SKM-1 treated with dmso at 0.1 percent for 144 hours (cell line): ENCODE measurements at regions not wholly inside any gene's neighbourhood (a gene's known extent, or its start where the extent isn't known, plus 50 kb on each side); places are given as distances from the start of the nearest gene placed in this dataset.
A peak's percentile ranks its signal among the peaks of the same experiment; 100 is the strongest.

Source experiments
- DNase-seq: peaks from one replicate; lab custom pipeline; 2025; ENCODE audit not compliant: unreplicated experiment; lab: John Stamatoyannopoulos, UW

GRCh38 chr18:72470391-72470790 lies 73.8 kb downstream of the CBLN2 start:
- DNase-seq, result no peak

GRCh38 chr18:72468021-72468710 lies 76.0 kb downstream of the CBLN2 start:
- DNase-seq, result no peak

- no peak for DNase-seq
Observed at GRCh38 chr18:72460210-72460680, 83.9 kb downstream of the CBLN2 start.

GRCh38 chr18:72458271-72458670 lies 85.9 kb downstream of the CBLN2 start:
- no peak for DNase-seq

- no peak for DNase-seq
Observed at GRCh38 chr18:72456802-72457201, 87.3 kb downstream of the CBLN2 start.

- DNase-seq, result no peak
Observed at GRCh38 chr18:72452328-72452727, 91.8 kb downstream of the CBLN2 start.

GRCh38 chr18:72444798-72445155 lies 99.4 kb downstream of the CBLN2 start:
- no peak for DNase-seq

GRCh38 chr18:72444111-72444797 lies 99.9 kb downstream of the CBLN2 start:
- no peak for DNase-seq

GRCh38 chr18:72436401-72436800 lies 107.7 kb downstream of the CBLN2 start:
- DNase-seq, result no peak

- DNase-seq, result no peak
Observed at GRCh38 chr18:72433756-72434155, 110.4 kb downstream of the CBLN2 start.

- no peak for DNase-seq
Observed at GRCh38 chr18:72427721-72428120, 116.4 kb downstream of the CBLN2 start.

- no peak for DNase-seq
Observed at GRCh38 chr18:72419914-72420313, 124.2 kb downstream of the CBLN2 start.

GRCh38 chr18:72412927-72413326 lies 131.2 kb downstream of the CBLN2 start:
- DNase-seq, result no peak

GRCh38 chr18:72411261-72411660 lies 132.9 kb downstream of the CBLN2 start:
- no peak for DNase-seq

- no peak for DNase-seq
Observed at GRCh38 chr18:72410399-72410798, 133.7 kb downstream of the CBLN2 start.

- no peak for DNase-seq
Observed at GRCh38 chr18:72409903-72410302, 134.2 kb downstream of the CBLN2 start.

- no peak for DNase-seq
Observed at GRCh38 chr18:72407048-72407447, 137.1 kb downstream of the CBLN2 start.

- DNase-seq, result no peak
Observed at GRCh38 chr18:72391951-72392350, 152.2 kb downstream of the CBLN2 start.

GRCh38 chr18:72391427-72391826 lies 152.7 kb downstream of the CBLN2 start:
- no peak for DNase-seq

GRCh38 chr18:72378016-72378415 lies 166.1 kb downstream of the CBLN2 start:
- no peak for DNase-seq

- DNase-seq, result peak; percentile 7
Observed at GRCh38 chr18:72376256-72376655, 167.9 kb downstream of the CBLN2 start.

- no peak for DNase-seq
Observed at GRCh38 chr18:72375618-72376017, 168.5 kb downstream of the CBLN2 start.

- DNase-seq, result no peak
Observed at GRCh38 chr18:72372076-72372475, 172.1 kb downstream of the CBLN2 start.
